ENCODE measurements at regions not wholly inside any gene's neighbourhood (a gene's known extent, or its start where the extent isn't known, plus 50 kb on each side); places are given as distances from the start of the nearest gene placed in this dataset.

DNA sequence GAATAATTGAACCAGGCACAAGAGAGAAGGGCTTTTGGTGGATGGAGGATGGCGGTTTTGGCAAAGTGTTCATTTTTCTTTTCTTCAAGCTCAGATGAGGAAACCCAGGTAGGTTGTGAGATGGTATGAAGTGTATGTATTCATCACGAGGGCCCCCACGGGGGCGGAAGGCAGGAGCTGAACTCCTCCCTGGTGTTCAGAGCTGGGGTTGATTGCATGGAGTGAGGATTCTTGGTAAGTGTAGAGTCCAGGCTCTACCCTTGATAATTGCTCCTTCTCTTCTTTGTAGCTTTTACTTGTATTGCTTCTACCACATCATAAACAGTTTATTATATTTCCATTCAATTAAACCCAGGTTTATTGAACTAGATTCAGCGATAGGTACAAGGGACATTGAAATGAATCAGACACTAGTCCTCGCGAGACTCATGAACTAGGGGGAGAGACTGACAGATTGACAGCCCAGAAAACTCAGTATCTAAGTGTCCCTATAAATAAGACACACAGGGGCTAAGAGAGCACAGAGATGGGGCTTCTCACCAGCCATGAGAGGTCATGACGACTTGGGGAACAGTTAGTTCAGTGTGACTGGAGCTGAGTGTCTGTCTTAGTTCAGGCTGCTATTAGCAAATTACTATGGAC lies 116.7 kb upstream of the KLF4 start:
- Histone ChIP-seq H3K9me3 (ENCODE audit: control insufficient read depth, insufficient read depth, low read length) (no peaks in the 10 kb centered on the region), H3K9ac (ENCODE audit: low read depth, low read length) (no peak overlapping the region), H3K4me1 (ENCODE audit: insufficient read depth, low read length) (no peaks in the 10 kb centered on the region), H3K36me3 (ENCODE audit: insufficient read depth, low read length) (no peaks in the 10 kb centered on the region)

DNA sequence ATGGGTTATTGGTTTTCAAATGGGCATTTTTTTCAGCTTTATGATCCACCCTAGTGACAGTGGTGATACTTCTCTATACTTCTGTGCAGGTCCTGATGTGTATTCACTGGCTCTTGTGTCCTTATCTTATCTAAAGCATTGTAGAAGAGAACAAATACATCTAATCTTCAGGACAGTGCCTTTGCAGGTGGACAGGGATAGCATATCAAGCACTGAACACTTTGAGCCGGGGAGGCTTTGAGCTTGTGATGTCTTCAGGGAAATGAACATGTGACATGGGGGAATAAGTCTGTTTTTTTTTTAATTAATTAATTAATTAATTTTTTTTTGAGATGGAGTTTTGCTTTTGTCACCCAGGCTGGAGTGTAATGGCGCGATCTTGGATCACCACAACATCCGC lies 115.5 kb upstream of the KLF4 start:
- 0 out of 2 replicates have a peak, but pooled peaks cover 3% of the 10 kb centered on the region for H3K4me1 ChIP-seq (ENCODE audit: insufficient read depth, low read length)
- no peaks in the 10 kb centered on the region for H3K36me3 ChIP-seq (ENCODE audit: insufficient read depth, low read length)
- H3K9me3 ChIP-seq (ENCODE audit: control insufficient read depth, insufficient read depth, low read length), result no peaks in the 10 kb centered on the region
- H3K9ac ChIP-seq (ENCODE audit: low read depth, low read length), result no peak overlapping the region

DNA sequence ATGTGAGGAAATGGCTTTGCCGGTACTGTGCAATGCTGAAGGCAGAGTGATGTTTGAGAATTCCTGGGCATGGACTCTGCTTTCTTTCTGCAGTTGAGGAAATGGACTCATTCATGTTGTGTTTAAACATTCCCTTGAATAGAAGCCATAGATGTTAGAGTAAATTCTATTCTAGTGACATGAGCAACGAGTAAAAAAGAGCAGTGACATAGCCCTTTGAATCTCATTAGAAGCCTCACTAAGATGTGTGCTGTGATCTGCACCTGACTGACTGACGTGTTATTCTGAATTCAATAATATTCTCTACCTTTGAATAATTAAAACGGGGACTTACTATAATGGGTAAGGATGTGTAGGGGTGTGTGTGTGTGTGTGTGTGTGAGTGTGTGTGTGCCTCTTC lies 113.7 kb upstream of the KLF4 start:
- Histone ChIP-seq H3K9me3 (ENCODE audit: control insufficient read depth, insufficient read depth, low read length) (no peaks in the 10 kb centered on the region), H3K9ac (ENCODE audit: low read depth, low read length) (no peak overlapping the region), H3K4me1 (ENCODE audit: insufficient read depth, low read length) (0 out of 2 replicates have a peak, but pooled peaks cover 7% of the 10 kb centered on the region), H3K36me3 (ENCODE audit: insufficient read depth, low read length) (no peaks in the 10 kb centered on the region)

DNA sequence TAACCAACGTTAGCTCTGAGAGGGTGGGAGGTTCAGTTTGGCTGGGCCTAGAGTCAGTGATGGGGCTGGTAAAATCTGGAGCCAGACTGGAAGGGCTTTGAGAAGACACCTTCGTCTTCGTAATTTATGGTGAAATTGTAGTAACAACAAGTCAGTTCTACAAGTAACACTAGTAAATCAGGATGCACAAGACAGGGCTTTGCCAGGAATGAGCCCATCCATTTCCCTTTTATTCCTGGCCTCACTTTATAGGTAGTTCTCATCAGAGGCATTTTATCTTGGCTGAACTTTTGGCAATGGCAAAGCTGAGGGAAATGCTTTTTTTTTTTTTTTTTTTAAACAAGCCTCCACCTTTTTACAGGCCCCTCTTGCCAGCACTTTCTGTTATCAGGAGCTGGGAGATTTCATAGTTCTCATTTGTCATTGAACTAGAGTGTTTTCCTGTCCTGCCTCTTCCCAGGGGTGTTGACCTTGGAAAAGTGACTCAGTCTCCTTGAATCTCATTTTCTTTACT lies 110.5 kb upstream of the KLF4 start:
- no peak overlapping the region for H3K9ac ChIP-seq (ENCODE audit: low read depth, low read length)
- H3K9me3 ChIP-seq (ENCODE audit: control insufficient read depth, insufficient read depth, low read length), result no peaks in the 10 kb centered on the region
- H3K4me1 ChIP-seq (ENCODE audit: insufficient read depth, low read length), result peaks cover 7% of the 10 kb centered on the region; the same call in 1 of the 2 replicates
- no peaks in the 10 kb centered on the region for H3K36me3 ChIP-seq (ENCODE audit: insufficient read depth, low read length)

DNA sequence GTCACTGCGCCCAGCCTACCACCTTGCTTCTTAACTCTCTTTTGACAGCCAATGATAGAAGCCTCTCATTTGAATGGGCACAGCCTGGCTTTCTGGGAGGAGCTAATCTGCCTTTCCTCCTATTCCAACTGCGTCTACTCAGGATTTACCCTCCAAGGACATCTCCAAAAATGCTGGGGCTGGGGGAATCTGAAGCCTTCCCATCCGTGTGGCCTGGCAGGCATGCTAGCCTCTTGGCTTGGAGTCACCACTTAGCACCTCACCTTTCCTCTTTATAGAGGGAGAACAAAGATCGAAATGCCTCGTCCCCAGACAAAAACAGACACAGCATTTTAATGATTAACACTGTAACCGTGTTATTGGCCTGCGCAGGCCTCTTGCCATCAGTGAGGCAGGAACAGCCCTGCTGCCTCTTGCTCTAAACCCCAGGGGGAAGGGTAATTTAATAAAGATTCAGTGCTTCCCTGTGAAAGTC lies 108.2 kb upstream of the KLF4 start:
- H3K9me3 ChIP-seq (ENCODE audit: control insufficient read depth, insufficient read depth, low read length), result no peaks in the 10 kb centered on the region
- H3K9ac ChIP-seq (ENCODE audit: low read depth, low read length), result no peak overlapping the region
- H3K36me3 ChIP-seq (ENCODE audit: insufficient read depth, low read length), result no peaks in the 10 kb centered on the region
- peaks cover 7% of the 10 kb centered on the region; the same call in 1 of the 2 replicates for H3K4me1 ChIP-seq (ENCODE audit: insufficient read depth, low read length)

DNA sequence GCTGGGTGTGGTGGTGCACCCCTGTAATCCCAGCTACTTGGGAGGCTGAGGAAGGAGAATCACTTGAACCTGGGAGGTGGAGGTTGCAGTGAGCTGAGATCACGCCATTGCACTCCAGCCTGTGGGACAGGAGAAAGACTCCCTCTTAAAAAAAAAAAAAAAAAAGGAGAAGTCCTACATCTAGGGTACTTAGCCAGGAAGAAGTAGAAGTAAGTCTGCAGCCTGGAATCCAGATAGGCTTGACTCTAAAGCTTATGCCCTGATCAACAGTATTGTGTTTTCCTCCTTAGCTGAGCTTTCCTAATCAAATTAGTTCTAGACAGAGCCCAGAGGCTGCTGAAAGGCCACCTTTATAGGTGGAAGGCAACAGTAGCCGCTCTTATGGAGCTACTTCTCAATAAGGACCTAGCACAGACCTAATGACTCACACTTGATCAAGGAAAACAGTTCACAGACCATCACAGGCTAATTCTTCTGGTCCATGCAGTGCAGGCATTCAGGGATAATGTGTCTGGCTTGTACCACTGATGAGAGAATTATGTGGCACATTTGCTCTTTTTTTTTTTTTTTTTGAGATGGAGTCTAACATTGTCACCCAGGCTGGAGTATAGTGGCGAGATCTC lies 105.5 kb upstream of the KLF4 start:
- H3K9me3 ChIP-seq (ENCODE audit: control insufficient read depth, insufficient read depth, low read length), result no peaks in the 10 kb centered on the region
- peaks cover 4% of the 10 kb centered on the region; the same call in 1 of the 2 replicates for H3K4me1 ChIP-seq (ENCODE audit: insufficient read depth, low read length)
- H3K36me3 ChIP-seq (ENCODE audit: insufficient read depth, low read length), result no peaks in the 10 kb centered on the region
- no peak overlapping the region for H3K9ac ChIP-seq (ENCODE audit: low read depth, low read length)

DNA sequence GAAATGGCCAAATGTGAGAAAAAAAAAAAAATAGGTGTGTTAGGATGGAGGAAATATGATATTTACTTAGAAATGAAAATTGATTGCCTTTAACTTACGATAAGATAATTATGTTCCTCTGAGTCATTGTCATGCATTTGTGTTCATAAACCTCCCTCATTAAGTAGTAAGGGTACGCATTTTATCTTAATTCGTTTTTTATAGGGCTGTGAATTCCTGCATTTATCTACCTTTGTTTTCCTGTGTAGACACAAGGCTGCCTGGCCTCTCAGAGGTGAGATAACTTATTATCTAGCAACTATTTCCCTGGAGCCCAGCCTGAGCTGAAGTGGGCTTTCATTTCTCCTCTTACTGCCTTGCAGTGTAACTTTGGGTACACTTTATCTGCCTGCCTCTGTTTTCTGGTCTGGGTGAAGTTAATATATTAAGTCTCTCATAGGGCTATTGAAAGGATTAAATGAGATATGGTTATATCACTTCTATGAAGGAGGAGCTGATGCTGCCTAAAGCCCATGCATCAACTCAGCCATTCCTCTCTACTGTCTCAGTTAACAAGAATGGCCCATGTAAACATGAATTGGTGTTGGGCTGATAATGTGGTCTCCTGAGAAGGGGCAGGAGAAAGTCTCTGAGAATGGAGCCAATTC lies 103.8 kb upstream of the KLF4 start:
- H3K4me1 ChIP-seq (ENCODE audit: insufficient read depth, low read length), result no peaks in the 10 kb centered on the region; the same call in 1 of the 2 replicates
- no peaks in the 10 kb centered on the region for H3K36me3 ChIP-seq (ENCODE audit: insufficient read depth, low read length)
- H3K9me3 ChIP-seq (ENCODE audit: control insufficient read depth, insufficient read depth, low read length), result no peaks in the 10 kb centered on the region
- H3K9ac ChIP-seq (ENCODE audit: low read depth, low read length), result no peak overlapping the region

DNA sequence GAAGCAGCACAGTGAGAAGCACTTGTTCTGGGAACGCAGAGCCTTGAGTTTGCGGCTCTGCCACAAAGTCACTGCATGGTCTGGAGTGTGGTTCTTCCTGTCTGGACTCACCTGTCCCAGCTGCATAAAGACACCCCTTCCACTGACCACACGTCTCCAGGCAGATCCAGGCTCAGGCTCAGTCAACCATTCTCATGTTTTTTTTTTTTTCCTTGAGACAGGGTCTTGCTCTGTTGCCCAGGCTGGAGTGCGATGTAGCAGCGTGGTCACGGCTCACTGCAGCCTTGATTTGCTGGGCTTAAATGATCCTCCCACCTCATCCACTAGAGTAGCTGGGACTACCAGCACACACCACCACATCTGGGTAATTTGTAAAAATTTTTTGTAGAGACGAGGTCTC lies 102.9 kb upstream of the KLF4 start:
- no peaks in the 10 kb centered on the region for H3K36me3 ChIP-seq (ENCODE audit: insufficient read depth, low read length)
- no peak overlapping the region for H3K9ac ChIP-seq (ENCODE audit: low read depth, low read length)
- no peaks in the 10 kb centered on the region for H3K9me3 ChIP-seq (ENCODE audit: control insufficient read depth, insufficient read depth, low read length)
- no peaks in the 10 kb centered on the region; the same call in 1 of the 2 replicates for H3K4me1 ChIP-seq (ENCODE audit: insufficient read depth, low read length)

DNA sequence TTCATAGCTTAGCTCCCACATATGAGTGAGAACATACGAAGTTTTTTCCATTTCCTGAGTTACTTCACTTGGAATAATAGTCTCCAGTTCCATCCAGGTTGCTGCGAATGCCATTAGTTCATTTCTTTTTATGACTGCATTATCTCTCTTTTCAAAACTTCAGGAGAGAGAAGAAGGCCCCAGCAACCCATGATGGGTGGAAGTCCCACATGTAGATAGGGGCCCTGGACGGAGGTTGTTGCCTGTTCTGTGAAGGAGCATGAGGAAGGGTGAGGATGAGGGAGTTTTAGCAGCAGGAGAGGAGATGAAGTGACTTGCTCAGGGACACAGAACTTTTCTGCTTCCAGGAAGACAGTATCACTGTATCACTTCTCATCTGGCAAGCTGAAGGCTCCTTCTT lies 102.2 kb upstream of the KLF4 start:
- no peaks in the 10 kb centered on the region; the same call in 1 of the 2 replicates for H3K4me1 ChIP-seq (ENCODE audit: insufficient read depth, low read length)
- H3K9ac ChIP-seq (ENCODE audit: low read depth, low read length), result no peak overlapping the region
- H3K9me3 ChIP-seq (ENCODE audit: control insufficient read depth, insufficient read depth, low read length), result no peaks in the 10 kb centered on the region
- no peaks in the 10 kb centered on the region for H3K36me3 ChIP-seq (ENCODE audit: insufficient read depth, low read length)

DNA sequence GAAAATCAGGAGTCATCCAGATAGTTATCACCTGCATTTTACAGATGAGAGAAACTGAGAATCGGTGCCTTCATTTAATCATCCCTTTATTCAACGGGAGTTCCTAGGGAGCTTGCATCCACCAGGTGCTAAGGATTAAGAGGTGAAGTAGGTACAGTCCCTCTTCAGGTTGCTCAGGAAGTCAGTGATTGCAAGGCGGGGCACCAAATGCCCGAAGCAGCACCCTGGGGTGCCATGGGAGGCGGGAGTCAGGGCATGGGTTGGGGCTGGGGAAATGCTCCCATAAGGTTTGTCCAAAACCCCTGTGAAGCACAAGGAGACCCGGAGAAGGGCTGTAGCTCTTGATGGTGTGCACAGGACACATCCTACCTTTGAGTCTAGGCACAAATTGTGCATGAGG lies 98.8 kb upstream of the KLF4 start:
- Histone ChIP-seq H3K9me3 (ENCODE audit: control insufficient read depth, insufficient read depth, low read length) (no peaks in the 10 kb centered on the region), H3K4me1 (ENCODE audit: insufficient read depth, low read length) (peaks cover 9% of the 10 kb centered on the region; the same call in 1 of the 2 replicates)

DNA sequence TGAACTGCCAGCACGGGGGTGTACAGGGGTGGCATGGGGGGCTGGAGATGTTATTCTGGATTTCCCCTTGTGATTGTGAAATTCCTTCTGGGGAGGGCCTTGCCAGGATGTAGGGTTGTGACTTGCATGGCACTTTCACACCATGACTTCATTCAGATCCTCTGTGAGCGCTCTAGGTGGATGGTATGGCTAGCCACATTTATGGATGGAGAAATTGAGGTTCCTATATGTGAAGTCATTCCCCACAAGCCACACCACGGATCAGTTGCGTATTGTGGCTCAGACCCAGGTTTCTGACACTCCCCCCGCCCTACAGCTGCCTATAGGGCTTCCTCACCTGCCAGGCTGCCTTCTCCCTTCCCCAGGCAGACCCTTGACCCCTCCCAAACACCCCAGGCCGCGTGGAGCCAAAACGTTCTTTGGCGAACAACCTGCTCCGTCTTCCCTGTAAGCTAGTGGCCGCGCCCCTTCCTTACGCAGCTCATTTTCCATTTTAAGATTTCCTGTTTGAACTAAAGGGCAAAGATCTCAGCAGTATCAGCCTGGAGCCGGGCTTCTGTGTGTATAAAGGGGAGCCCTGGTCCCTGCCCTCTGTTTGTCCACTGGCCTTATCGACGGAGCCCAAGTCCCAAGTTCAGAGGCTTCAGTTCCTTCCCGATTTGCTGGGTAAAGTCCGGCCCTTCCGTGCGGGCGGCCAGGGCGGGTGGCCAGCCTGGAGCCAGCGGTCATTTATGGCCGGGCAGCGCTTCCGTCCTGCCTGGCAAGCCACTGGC lies 97.8 kb upstream of the KLF4 start:
- Histone ChIP-seq H3K9me3 (ENCODE audit: control insufficient read depth, insufficient read depth, low read length) (no peaks in the 10 kb centered on the region), H3K36me3 (ENCODE audit: insufficient read depth, low read length) (no peaks in the 10 kb centered on the region), H3K9ac (ENCODE audit: low read depth, low read length) (no peak overlapping the region), H3K4me1 (ENCODE audit: insufficient read depth, low read length) (peaks cover 9% of the 10 kb centered on the region; the same call in 1 of the 2 replicates)

More for the DNA sequence above, 98.8 kb upstream of the KLF4 start:
- Histone ChIP-seq H3K9ac (ENCODE audit: low read depth, low read length) (no peak overlapping the region), H3K36me3 (ENCODE audit: insufficient read depth, low read length) (no peaks in the 10 kb centered on the region)

DNA sequence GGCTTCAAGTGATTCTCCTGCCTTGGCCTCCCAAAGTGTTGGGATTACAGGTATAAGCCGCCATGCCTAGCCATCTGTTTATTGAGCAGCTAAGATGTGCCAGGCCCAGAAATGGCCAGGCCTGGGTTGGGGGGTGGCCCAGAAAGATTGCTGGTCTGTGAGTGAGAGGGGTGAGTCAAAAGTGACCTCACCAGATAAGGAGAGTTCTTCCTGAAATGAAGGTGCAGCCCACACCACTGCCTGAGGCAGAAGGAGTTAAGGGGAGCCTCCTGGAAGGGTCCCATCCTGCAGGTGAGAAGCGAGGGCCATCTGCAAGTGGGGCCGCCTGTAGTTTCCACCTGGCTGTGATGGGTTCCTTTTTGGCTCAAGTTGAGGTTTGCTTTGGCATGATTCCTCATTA lies 96.9 kb upstream of the KLF4 start:
- no peaks in the 10 kb centered on the region for H3K9me3 ChIP-seq (ENCODE audit: control insufficient read depth, insufficient read depth, low read length)
- no peaks in the 10 kb centered on the region for H3K36me3 ChIP-seq (ENCODE audit: insufficient read depth, low read length)
- H3K9ac ChIP-seq (ENCODE audit: low read depth, low read length), result no peak overlapping the region
- H3K4me1 ChIP-seq (ENCODE audit: insufficient read depth, low read length), result peaks cover 9% of the 10 kb centered on the region; the same call in 1 of the 2 replicates

DNA sequence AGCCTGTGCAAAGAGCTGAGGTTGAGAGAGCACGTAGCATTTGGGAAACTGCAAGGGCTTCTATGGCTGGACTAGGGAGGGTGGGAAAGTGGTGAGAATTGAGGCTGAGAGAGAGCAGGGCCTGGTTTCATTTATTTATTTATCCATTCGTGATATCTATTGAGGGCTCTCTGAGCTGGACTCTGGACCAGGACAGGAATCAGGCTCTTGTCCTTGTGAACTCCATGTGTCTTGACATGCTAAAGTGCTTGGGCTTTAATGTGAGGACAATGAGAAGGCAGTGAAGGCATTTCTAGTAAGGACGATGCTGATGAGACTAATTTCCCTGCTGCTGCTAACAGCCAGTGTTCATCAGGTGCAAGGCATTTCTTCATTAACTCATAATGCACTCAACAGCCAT lies 95.9 kb upstream of the KLF4 start:
- H3K4me1 ChIP-seq (ENCODE audit: insufficient read depth, low read length), result peaks cover 9% of the 10 kb centered on the region; the same call in 1 of the 2 replicates
- H3K9me3 ChIP-seq (ENCODE audit: control insufficient read depth, insufficient read depth, low read length), result no peaks in the 10 kb centered on the region
- no peak overlapping the region for H3K9ac ChIP-seq (ENCODE audit: low read depth, low read length)
- H3K36me3 ChIP-seq (ENCODE audit: insufficient read depth, low read length), result no peaks in the 10 kb centered on the region

DNA sequence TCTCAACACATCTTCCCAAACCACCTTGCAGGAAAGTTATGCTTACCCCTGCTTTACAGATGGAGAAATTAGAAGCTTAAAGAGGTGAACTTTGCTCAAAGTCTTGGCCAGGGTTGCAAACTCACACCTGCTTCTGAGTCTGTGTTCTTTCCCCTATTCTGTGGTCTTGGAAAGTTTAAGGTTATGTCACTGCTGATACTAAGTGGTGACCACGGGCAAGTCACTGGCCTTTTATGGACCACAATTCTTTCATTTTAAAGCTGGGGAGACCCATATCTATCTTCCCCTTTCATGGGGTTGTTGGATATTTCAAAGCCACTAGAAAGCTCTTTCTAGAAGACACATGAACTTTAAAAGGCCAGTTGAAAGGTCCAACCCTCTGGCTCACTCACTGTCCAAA lies 95.4 kb upstream of the KLF4 start:
- Histone ChIP-seq H3K4me1 (ENCODE audit: insufficient read depth, low read length) (peaks cover 9% of the 10 kb centered on the region; the same call in 1 of the 2 replicates), H3K36me3 (ENCODE audit: insufficient read depth, low read length) (no peaks in the 10 kb centered on the region), H3K9ac (ENCODE audit: low read depth, low read length) (no peak overlapping the region), H3K9me3 (ENCODE audit: control insufficient read depth, insufficient read depth, low read length) (no peaks in the 10 kb centered on the region)

Data from ES-I3 (cell line).